K562 (cell line): ENCODE measurements at regions not wholly inside any gene's neighbourhood (a gene's known extent, or its start where the extent isn't known, plus 50 kb on each side); places are given as distances from the start of the nearest gene placed in this dataset.

Source experiments
- HMG20A ChIP-seq: fragments of 450-650 bp; formaldehyde crosslinking; conservative IDR thresholded peaks from 2 replicates; pipeline ENCODE4 v1.4.0; 2020; ENCODE audit warnings: mild to moderate bottlenecking, mixed read lengths
- KAT8 ChIP-seq: fragments of 450-650 bp; IDR thresholded peaks from 2 replicates; pipeline ENCODE4 v1.6.1; 2016; ENCODE audit warnings: low read depth, mild to moderate bottlenecking
- MEIS2 ChIP-seq: fragments of 450-650 bp; IDR thresholded peaks from 2 replicates; pipeline ENCODE4 v1.6.1; 2014; ENCODE audit warnings: mild to moderate bottlenecking; ENCODE audit not compliant: partially characterized antibody
- NCOA6 ChIP-seq: fragments of 450-650 bp; IDR thresholded peaks from 2 replicates; pipeline ENCODE4 v1.6.1; 2017; ENCODE audit warnings: mild to moderate bottlenecking
- POLR3G ChIP-seq: IDR thresholded peaks from 2 replicates; pipeline ENCODE4 v1.6.1; 2011; ENCODE audit not compliant: insufficient read length, insufficient replicate concordance; ENCODE audit errors: extremely low read depth
- RBFOX2 ChIP-seq: fragments of 200-400 bp; formaldehyde crosslinking; IDR thresholded peaks from 2 replicates; pipeline ENCODE4 v1.6.1; 2017; ENCODE audit warnings: low read depth, mild to moderate bottlenecking, low read length, moderate library complexity
- SMAD4 ChIP-seq: fragments of 250-450 bp; sonication (Bioruptor Pico); conservative IDR thresholded peaks from 2 replicates; pipeline ENCODE4 v1.8.0; 2021; ENCODE audit warnings: inconsistent platforms, mild to moderate bottlenecking, moderate library complexity
- SP1 ChIP-seq: sonication (generic); formaldehyde crosslinking; IDR thresholded peaks from 2 replicates; pipeline ENCODE4 v1.8.1; 2022; ENCODE audit warnings: mild to moderate bottlenecking, missing genetic modification reagents
- SPI1 ChIP-seq: IDR thresholded peaks from 2 replicates; pipeline ENCODE4 v1.6.1; 2011; ENCODE audit warnings: low read depth, low read length, control low read depth, borderline replicate concordance
- YBX1 ChIP-seq: fragments of 450-650 bp; IDR thresholded peaks from 2 replicates; pipeline ENCODE4 v1.7.1; 2016; ENCODE audit warnings: mild to moderate bottlenecking
- ZFP1 ChIP-seq: fragments of 450-650 bp; formaldehyde crosslinking; IDR thresholded peaks from 2 replicates; pipeline ENCODE4 v1.4.0; 2020; ENCODE audit warnings: mild to moderate bottlenecking, mixed read lengths
- ZNF282 ChIP-seq: sonication (generic); formaldehyde crosslinking; IDR thresholded peaks from 2 replicates; pipeline ENCODE4 v1.8.1; 2023; ENCODE audit warnings: missing genetic modification reagents
- ZNF3 ChIP-seq: fragments of 250-450 bp; sonication (Bioruptor Pico); IDR thresholded peaks from 2 replicates; pipeline ENCODE4 v1.5.0; 2021; ENCODE audit warnings: mild to moderate bottlenecking, moderate library complexity
- ZNF668 ChIP-seq: fragments of 250-450 bp; sonication (Bioruptor Pico); IDR thresholded peaks from 2 replicates; pipeline ENCODE4 v1.8.0; 2022; ENCODE audit warnings: mild to moderate bottlenecking, inconsistent platforms
- TF ChIP-seq, protein P1 (sequence below), 2 experiments: fragments of 450-650 bp in 1 of 2; sonication (generic) in 1 of 2; formaldehyde crosslinking; conservative IDR thresholded peaks; 2 replicates each; pipeline versions ENCODE4 v1.4.0 to v1.8.1; 2020 to 2022; ENCODE audit warnings: mild to moderate bottlenecking in 1 of 2, missing genetic modification reagents in 1 of 2
- TF ChIP-seq, protein P2 (sequence below): fragments of 250-450 bp; sonication (Bioruptor Pico); IDR thresholded peaks from 2 replicates; pipeline ENCODE4 v1.4.0; 2020
- TF ChIP-seq, protein P3 (sequence below): fragments of 450-650 bp; formaldehyde crosslinking; IDR thresholded peaks from 2 replicates; pipeline ENCODE4 v1.4.0; 2020; ENCODE audit warnings: mild to moderate bottlenecking, mixed read lengths

DNA sequence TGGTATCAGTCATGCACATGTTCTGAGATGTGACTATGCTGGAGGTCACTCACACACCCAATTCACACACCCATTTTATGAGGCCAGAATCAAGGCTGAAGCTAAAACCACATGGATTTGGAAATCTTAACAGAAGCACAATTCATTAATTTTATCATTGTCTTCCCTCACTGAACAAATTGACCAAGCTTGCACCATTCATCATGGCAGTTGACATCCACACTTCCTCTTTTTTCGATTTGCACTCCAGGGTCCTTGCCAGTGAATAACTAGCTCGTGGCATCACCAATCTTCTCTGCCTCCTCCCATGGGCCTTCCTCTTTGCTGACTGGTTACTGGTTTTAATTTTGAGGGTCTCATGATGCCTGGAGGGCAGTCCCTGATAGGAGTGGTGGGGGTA, 123.0 kb upstream of the ASIC2 start (continued):
- TF ChIP-seq, protein P1, sequence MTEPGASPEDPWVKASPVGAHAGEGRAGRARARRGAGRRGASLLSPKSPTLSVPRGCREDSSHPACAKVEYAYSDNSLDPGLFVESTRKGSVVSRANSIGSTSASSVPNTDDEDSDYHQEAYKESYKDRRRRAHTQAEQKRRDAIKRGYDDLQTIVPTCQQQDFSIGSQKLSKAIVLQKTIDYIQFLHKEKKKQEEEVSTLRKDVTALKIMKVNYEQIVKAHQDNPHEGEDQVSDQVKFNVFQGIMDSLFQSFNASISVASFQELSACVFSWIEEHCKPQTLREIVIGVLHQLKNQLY (CRISPR knock-in tag; conservative IDR thresholded peaks at IDR 0.05), result no peak
- TF ChIP-seq YBX1 (no peak), KAT8 (no peak), SMAD4 (CRISPR knock-in tag) (no peak), MEIS2 (peak; percentile 56), NCOA6 (no peak), SPI1 (peak; percentile 94), SP1 (no peak), ZNF3 (CRISPR knock-in tag) (no peak), ZNF668 (no peak), HMG20A (CRISPR knock-in tag) (no peak), ZFP1 (CRISPR knock-in tag) (no peak), RBFOX2 (no peak), POLR3G (no peak), ZNF282 (CRISPR knock-in tag) (no peak)
- TF ChIP-seq, protein P2, sequence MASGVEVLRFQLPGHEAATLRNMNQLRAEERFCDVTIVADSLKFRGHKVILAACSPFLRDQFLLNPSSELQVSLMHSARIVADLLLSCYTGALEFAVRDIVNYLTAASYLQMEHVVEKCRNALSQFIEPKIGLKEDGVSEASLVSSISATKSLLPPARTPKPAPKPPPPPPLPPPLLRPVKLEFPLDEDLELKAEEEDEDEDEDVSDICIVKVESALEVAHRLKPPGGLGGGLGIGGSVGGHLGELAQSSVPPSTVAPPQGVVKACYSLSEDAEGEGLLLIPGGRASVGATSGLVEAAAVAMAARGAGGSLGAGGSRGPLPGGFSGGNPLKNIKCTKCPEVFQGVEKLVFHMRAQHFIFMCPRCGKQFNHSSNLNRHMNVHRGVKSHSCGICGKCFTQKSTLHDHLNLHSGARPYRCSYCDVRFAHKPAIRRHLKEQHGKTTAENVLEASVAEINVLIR, result no peak
- TF ChIP-seq, protein P3, sequence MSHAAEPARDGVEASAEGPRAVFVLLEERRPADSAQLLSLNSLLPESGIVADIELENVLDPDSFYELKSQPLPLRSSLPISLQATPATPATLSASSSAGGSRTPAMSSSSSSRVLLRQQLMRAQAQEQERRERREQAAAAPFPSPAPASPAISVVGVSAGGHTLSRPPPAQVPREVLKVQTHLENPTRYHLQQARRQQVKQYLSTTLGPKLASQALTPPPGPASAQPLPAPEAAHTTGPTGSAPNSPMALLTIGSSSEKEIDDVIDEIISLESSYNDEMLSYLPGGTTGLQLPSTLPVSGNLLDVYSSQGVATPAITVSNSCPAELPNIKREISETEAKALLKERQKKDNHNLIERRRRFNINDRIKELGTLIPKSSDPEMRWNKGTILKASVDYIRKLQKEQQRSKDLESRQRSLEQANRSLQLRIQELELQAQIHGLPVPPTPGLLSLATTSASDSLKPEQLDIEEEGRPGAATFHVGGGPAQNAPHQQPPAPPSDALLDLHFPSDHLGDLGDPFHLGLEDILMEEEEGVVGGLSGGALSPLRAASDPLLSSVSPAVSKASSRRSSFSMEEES, result no peak
- TF ChIP-seq, all 486 proteins: peak for 3
